ENCODE measurements at regions not wholly inside any gene's neighbourhood (a gene's known extent, or its start where the extent isn't known, plus 50 kb on each side); places are given as distances from the start of the nearest gene placed in this dataset.

DNA sequence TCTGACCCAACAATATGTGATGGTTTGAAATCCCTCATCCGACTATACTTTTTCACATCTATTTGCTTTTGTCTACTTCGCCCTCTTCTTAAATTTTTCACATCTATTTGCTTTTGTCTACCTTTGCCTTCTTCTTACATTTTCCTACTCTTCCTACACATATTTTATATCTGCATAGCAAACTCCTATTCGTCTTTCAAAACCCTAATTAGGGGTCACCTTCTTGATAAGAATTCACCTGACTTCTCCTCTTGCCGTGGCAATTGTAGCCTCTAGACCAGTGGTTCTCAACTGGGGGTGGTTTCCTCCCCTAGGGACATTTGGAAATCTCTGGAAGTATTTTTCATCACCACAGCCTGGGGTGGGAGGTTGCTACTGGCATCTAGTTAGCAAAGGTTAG lies 607.4 kb downstream of the NTRK3 start:
- ChIA-PET POLR2A (ENCODE audit: partially characterized antibody) (no interaction called here), CTCF (ENCODE audit: partially characterized antibody) (interaction anchor here (1.8 kb wide), 1 partner anchor 25 kb away, joined by 5 read pairs; no protein-coding TSS in a partner anchor)
- Histone ChIP-seq H2AFZ (ENCODE audit: low read length) (no peak overlapping the region), H3K56ac (replicated peaks; ENCODE audit: insufficient read length, low read depth, low read length) (no peak overlapping the region), H2BK20ac (ENCODE audit: low read length) (no peak overlapping the region), H3K23ac (ENCODE audit: insufficient read length) (no peak overlapping the region), H3K18ac (ENCODE audit: extremely low read depth, low read length) (no peak overlapping the region), H3K4me1 (replicated peaks in 1 of 4; ENCODE audit: control insufficient read depth in 3 of 4, insufficient read depth in 4 of 4, low read length in 3 of 4) (no peaks in the 10 kb centered on the region), H4K20me1 (replicated peaks in 1 of 2; ENCODE audit: control insufficient read depth in 1 of 2, insufficient read depth in 2 of 2, low read length in 2 of 2) (no peaks in the 10 kb centered on the region), H3K79me1 (ENCODE audit: low read depth, low read length) (no peaks in the 10 kb centered on the region), H3K36me3 (ENCODE audit: control insufficient read depth in 2 of 4, insufficient read depth in 4 of 4, low read length in 3 of 4) (no peaks in the 10 kb centered on the region), H3K14ac (ENCODE audit: insufficient read length) (no peak overlapping the region), H3K23me2 (ENCODE audit: low read depth, low read length) (peaks cover 2% of the 10 kb centered on the region; the same call in 1 of the 2 replicates), H2BK15ac (ENCODE audit: low read length) (no peak overlapping the region), H2AK5ac (ENCODE audit: low read depth, low read length) (no peak overlapping the region), H4K8ac (ENCODE audit: extremely low read depth, insufficient read depth, low read length) (no peak overlapping the region), H3K4me2 (ENCODE audit: insufficient read depth in 1 of 2, low read depth in 2 of 2, low read length in 2 of 2) (no peak overlapping the region), H2BK120ac (replicated peaks; ENCODE audit: low read depth, low read length) (no peak overlapping the region), H3K9me3 (ENCODE audit: insufficient read depth in 2 of 2, low read depth in 1 of 2, low read length in 1 of 2) (no peaks in the 10 kb centered on the region; a peak in 1 of 4 replicates), H3K27me3 (replicated peaks in 1 of 4; ENCODE audit: control insufficient read depth in 3 of 4, extremely low read depth in 1 of 4, insufficient read depth in 3 of 4, low read length in 3 of 4) (no peaks in the 10 kb centered on the region), H3K27ac (ENCODE audit: low read depth, low read length) (no peak overlapping the region), H3K4ac (replicated peaks; ENCODE audit: insufficient read length, low read depth, low read length) (no peak overlapping the region), H3K9ac (replicated peaks in 1 of 4; ENCODE audit: extremely low read depth in 1 of 4, low read depth in 3 of 4, low read length in 3 of 4) (no peak overlapping the region), H4K91ac (replicated peaks; ENCODE audit: insufficient read length, low read length) (no peak overlapping the region), H3K79me2 (ENCODE audit: control insufficient read depth in 1 of 2, insufficient read depth in 2 of 2, low read length in 2 of 2) (no peaks in the 10 kb centered on the region), H2BK12ac (ENCODE audit: low read depth, low read length) (no peak overlapping the region), H3K4me3 (ENCODE audit: extremely low read depth in 1 of 4, insufficient read depth in 2 of 4, low read depth in 3 of 4, low read length in 4 of 4) (no peak overlapping the region), H4K5ac (ENCODE audit: insufficient read length, low read depth, low read length) (no peak overlapping the region), H2BK5ac (ENCODE audit: low read depth, low read length) (no peak overlapping the region)
- WGBS, 2 experiments (ENCODE audit: extremely low coverage in 1 of 2, insufficient coverage in 1 of 2, insufficient read length in 1 of 2, insufficient replicate concordance in 2 of 2, low coverage in 1 of 2, low lambda C conversion rate in 2 of 2, missing lambda C conversion rate in 1 of 2): 93 to 100% methylated on average over 1 to 4 of the region's 4 CpGs
- DNase-seq (ENCODE audit: low read depth in 1 of 2, low spot score in 2 of 2) (no peak), FAIRE-seq (no peak)
- no peak for TF ChIP-seq TBP (IDR thresholded peaks at IDR 0.05; ENCODE audit: low read depth, low read length)
- TF ChIP-seq CHD2 (IDR thresholded peaks at IDR 0.05; ENCODE audit: low read length): no peak
- TF ChIP-seq, protein P1, sequence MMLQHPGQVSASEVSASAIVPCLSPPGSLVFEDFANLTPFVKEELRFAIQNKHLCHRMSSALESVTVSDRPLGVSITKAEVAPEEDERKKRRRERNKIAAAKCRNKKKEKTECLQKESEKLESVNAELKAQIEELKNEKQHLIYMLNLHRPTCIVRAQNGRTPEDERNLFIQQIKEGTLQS (IDR thresholded peaks at IDR 0.05; ENCODE audit: insufficient read depth, low read depth, low read length): no peak
- TF ChIP-seq ASH2L (IDR thresholded peaks at IDR 0.05; ENCODE audit: low read length): no peak
- TF ChIP-seq CBX5 (IDR thresholded peaks at IDR 0.05; ENCODE audit: low read depth, low read length): no peak
- no peak for TF ChIP-seq POU5F1 (IDR thresholded peaks at IDR 0.05; ENCODE audit: low read depth, low read length)
- no peak for TF ChIP-seq BRCA1 (IDR thresholded peaks at IDR 0.05; ENCODE audit: low read depth, low read length)
- TF ChIP-seq KDM4A (IDR thresholded peaks at IDR 0.05; ENCODE audit: low read depth, low read length, severe bottlenecking): no peak
- TF ChIP-seq, protein P2, sequence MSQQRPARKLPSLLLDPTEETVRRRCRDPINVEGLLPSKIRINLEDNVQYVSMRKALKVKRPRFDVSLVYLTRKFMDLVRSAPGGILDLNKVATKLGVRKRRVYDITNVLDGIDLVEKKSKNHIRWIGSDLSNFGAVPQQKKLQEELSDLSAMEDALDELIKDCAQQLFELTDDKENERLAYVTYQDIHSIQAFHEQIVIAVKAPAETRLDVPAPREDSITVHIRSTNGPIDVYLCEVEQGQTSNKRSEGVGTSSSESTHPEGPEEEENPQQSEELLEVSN (IDR thresholded peaks at IDR 0.05): no peak
- TF ChIP-seq YY1 (IDR thresholded peaks at IDR 0.05; ENCODE audit: low read depth, low read length): no peak
- no peak for TF ChIP-seq MAFK (IDR thresholded peaks at IDR 0.05; ENCODE audit: low read depth, low read length)
- TF ChIP-seq EP300 (IDR thresholded peaks at IDR 0.05; ENCODE audit: borderline replicate concordance in 1 of 2, low read depth in 2 of 2, low read length in 2 of 2): no peak
- no peak for TF ChIP-seq JUND (IDR thresholded peaks at IDR 0.05; ENCODE audit: low read length)
- TF ChIP-seq TEAD4 (IDR thresholded peaks at IDR 0.05; ENCODE audit: low read depth, low read length): no peak
- TF ChIP-seq KDM1A (IDR thresholded peaks at IDR 0.05; ENCODE audit: borderline replicate concordance, low read length): no peak
